K562 (cell line): ENCODE measurements at regions not wholly inside any gene's neighbourhood (a gene's known extent, or its start where the extent isn't known, plus 50 kb on each side); places are given as distances from the start of the nearest gene placed in this dataset.

Experiments
- ATAC-seq: fragments of 200-7000 bp; cut with Tn5 transposase; 3 replicates; pipeline ENCODE4 v1.9.1; 2020; ENCODE audit warnings: moderate library complexity
- BruUV-seq: library from RNA; stranded (reverse); fragments of 400-500 nt; replicated peaks from 2 replicates; lab custom pipeline; 2021; lab: Mats Ljungman, UMichigan
- CTCF ChIA-PET: fragments of 300-600 bp; formaldehyde crosslinking; extraction: SDS; loops from one replicate; lab custom pipeline; 2021; ENCODE audit warnings: low intra/inter-chr PET ratio; lab: Yijun Ruan, JAX
- POLR2A ChIA-PET: fragments of 300-600, 350-650 bp; sonication (Branson Sonifier 250); formaldehyde crosslinking; extraction: SDS; loops from one replicate; lab custom pipeline; 2021; ENCODE audit warnings: antibody characterized with exemption, inconsistent platforms; lab: Yijun Ruan, JAX
- DNase-seq, 4 experiments: peaks; one replicate each; pipeline versions ENCODE4 v3.0.0 to v3.0.0-alpha.2; 2011 to 2018; ENCODE audit warnings: low spot score in 3 of 4, mixed read lengths in 3 of 4; ENCODE audit errors: extremely low read depth in 1 of 4
- FAIRE-seq: peaks from 2 replicates; lab custom pipeline; 2011; peaks lifted over from hg19 to GRCh38; lab: Jason Lieb, UNC
- H2AFZ ChIP-seq: 2 replicates; pipeline ENCODE4 v1.6.0; 2011; ENCODE audit warnings: low read depth, low read length, control low read depth, inconsistent platforms
- H3K27ac ChIP-seq: fragments of 200-600 bp; 3 replicates; pipeline ENCODE4 v1.8.0; 2011; ENCODE audit warnings: low read depth, mild to moderate bottlenecking, control low read depth, inconsistent platforms, low read length, moderate library complexity, mixed read lengths; ENCODE audit errors: extremely low read depth
- H3K27me3 ChIP-seq, 2 experiments: fragments of 300-600 bp in 1 of 2; 2 replicates in 1 of 2; 3 replicates in 1 of 2; pipeline versions ENCODE4 v1.6.0 to v1.8.0; 2011; ENCODE audit warnings: inconsistent platforms in 2 of 2, low read length in 2 of 2, mild to moderate bottlenecking in 1 of 2, mixed read lengths in 1 of 2, moderate library complexity in 1 of 2; ENCODE audit not compliant: control insufficient read depth in 2 of 2, insufficient read depth in 2 of 2
- H3K36me3 ChIP-seq: fragments of 300-600 bp; 3 replicates; pipeline ENCODE4 v1.8.0; 2011; ENCODE audit warnings: mild to moderate bottlenecking, low read length, inconsistent platforms; ENCODE audit not compliant: control insufficient read depth, insufficient read depth
- H3K4me1 ChIP-seq, 2 experiments: fragments of 200-600 bp in 1 of 2; replicated peaks in 1 of 2; 2 replicates in 1 of 2; 3 replicates in 1 of 2; pipeline versions ENCODE4 v1.5.1 to v1.8.0; 2011; ENCODE audit warnings: inconsistent platforms in 2 of 2, low read length in 2 of 2, mild to moderate bottlenecking in 1 of 2, mixed read lengths in 1 of 2, moderate library complexity in 1 of 2; ENCODE audit not compliant: control insufficient read depth in 2 of 2, insufficient read depth in 2 of 2
- H3K4me2 ChIP-seq: 2 replicates; pipeline ENCODE4 v1.6.1; 2011; ENCODE audit warnings: low read length, control low read depth, inconsistent platforms, mixed read lengths; ENCODE audit not compliant: insufficient read depth
- H3K4me3 ChIP-seq: fragments of 200-600 bp; sonication (generic), shearing (Covaris generic); 2 replicates; pipeline ENCODE4 v1.5.1; 2016; ENCODE audit warnings: control low read depth, inconsistent platforms
- H3K79me2 ChIP-seq: fragments of 200-600 bp; 3 replicates; pipeline ENCODE4 v1.8.0; 2011; ENCODE audit warnings: low read length, inconsistent platforms; ENCODE audit not compliant: control insufficient read depth, insufficient read depth
- H3K9ac ChIP-seq, 2 experiments: 2 replicates each; pipeline versions ENCODE4 v1.6.0 to v1.6.1; 2011; ENCODE audit warnings: low read depth in 2 of 2, low read length in 2 of 2, control low read depth in 1 of 2, inconsistent platforms in 1 of 2, mild to moderate bottlenecking in 1 of 2, mixed read lengths in 1 of 2; ENCODE audit not compliant: insufficient read depth in 1 of 2
- H3K9me1 ChIP-seq: one replicate; pipeline ENCODE4 v1.6.0; 2011; ENCODE audit warnings: inconsistent platforms, mild to moderate bottlenecking, low read length, moderate library complexity; ENCODE audit not compliant: control insufficient read depth, insufficient read depth
- H3K9me3 ChIP-seq: replicated peaks from 2 replicates; pipeline ENCODE4 v1.5.1; 2011; ENCODE audit warnings: low read depth, low read length, inconsistent platforms; ENCODE audit not compliant: control insufficient read depth, insufficient read depth
- H4K20me1 ChIP-seq: replicated peaks from 2 replicates; pipeline ENCODE4 v1.6.1; 2011; ENCODE audit warnings: low read length, inconsistent platforms, mixed read lengths; ENCODE audit not compliant: control insufficient read depth, insufficient read depth
- BCL6 ChIP-seq: fragments of 250-450 bp; sonication (Bioruptor Pico); IDR thresholded peaks from 2 replicates; pipeline ENCODE4 v1.4.0; 2020
- DIDO1 ChIP-seq: fragments of 450-650 bp; IDR thresholded peaks from 2 replicates; pipeline ENCODE4 v1.6.1; 2016; ENCODE audit warnings: low read depth, missing biosample characterization, missing genetic modification characterization
- KLF13 ChIP-seq: fragments of 450-650 bp; IDR thresholded peaks from 2 replicates; pipeline ENCODE4 v1.6.1; 2016; ENCODE audit warnings: missing genetic modification characterization, low read depth, mild to moderate bottlenecking, missing compliant biosample characterization, moderate library complexity, borderline replicate concordance
- LARP7 ChIP-seq: fragments of 450-650 bp; IDR thresholded peaks from 2 replicates; pipeline ENCODE4 v1.6.1; 2016
- MTA1 ChIP-seq: fragments of 450-650 bp; IDR thresholded peaks from 2 replicates; pipeline ENCODE4 v1.6.1; 2017; ENCODE audit warnings: borderline replicate concordance
- PCBP2 ChIP-seq: fragments of 200-400 bp; formaldehyde crosslinking; IDR thresholded peaks from 2 replicates; pipeline ENCODE4 v1.6.1; 2018; ENCODE audit warnings: low read length, low read depth, mild to moderate bottlenecking, moderate library complexity; ENCODE audit not compliant: poor library complexity, severe bottlenecking
- STAG1 ChIP-seq: sonication (generic); formaldehyde crosslinking; IDR thresholded peaks from 2 replicates; pipeline ENCODE4 v1.5.0; 2020; ENCODE audit warnings: missing genetic modification reagents, borderline replicate concordance
- WGBS: fragments of 100-300 bp; shearing (Covaris generic); methylation state at CpG from one replicate; pipeline ENCODE4 v1.1.6; 2016; ENCODE audit warnings: low coverage, mixed read lengths; ENCODE audit not compliant: insufficient coverage; ENCODE audit errors: missing lambda C conversion rate; 5-methylcytosine and 5-hydroxymethylcytosine counted together
- in situ Hi-C: fragments of 300-500 bp; cut with MboI; formaldehyde crosslinking; loops from 4 replicates; pipeline ENCODE4 v1.15.0; 2018; ENCODE audit warnings: inconsistent platforms, mixed read lengths
- intact Hi-C: fragments of 100-400 bp; cut with micrococcal nuclease; formaldehyde crosslinking; loops from 2 replicates; pipeline ENCODE4 v1.14.2; 2022
- TF ChIP-seq, protein P1 (sequence below), 3 experiments: IDR thresholded peaks in 2 of 3; conservative IDR thresholded peaks in 1 of 3; 2 replicates each; pipeline ENCODE4 v1.5.1; 2011 to 2012; ENCODE audit warnings: low read length in 3 of 3, mild to moderate bottlenecking in 3 of 3, control low read depth in 2 of 3, improper control_type of control experiment in 1 of 3, inconsistent platforms in 1 of 3, low read depth in 1 of 3, mixed read lengths in 1 of 3, moderate library complexity in 1 of 3; ENCODE audit not compliant: insufficient read depth in 2 of 3
- TF ChIP-seq, protein P2 (sequence below): fragments of 450-650 bp; IDR thresholded peaks from 2 replicates; pipeline ENCODE4 v1.6.1; 2016; ENCODE audit warnings: borderline replicate concordance

DNA sequence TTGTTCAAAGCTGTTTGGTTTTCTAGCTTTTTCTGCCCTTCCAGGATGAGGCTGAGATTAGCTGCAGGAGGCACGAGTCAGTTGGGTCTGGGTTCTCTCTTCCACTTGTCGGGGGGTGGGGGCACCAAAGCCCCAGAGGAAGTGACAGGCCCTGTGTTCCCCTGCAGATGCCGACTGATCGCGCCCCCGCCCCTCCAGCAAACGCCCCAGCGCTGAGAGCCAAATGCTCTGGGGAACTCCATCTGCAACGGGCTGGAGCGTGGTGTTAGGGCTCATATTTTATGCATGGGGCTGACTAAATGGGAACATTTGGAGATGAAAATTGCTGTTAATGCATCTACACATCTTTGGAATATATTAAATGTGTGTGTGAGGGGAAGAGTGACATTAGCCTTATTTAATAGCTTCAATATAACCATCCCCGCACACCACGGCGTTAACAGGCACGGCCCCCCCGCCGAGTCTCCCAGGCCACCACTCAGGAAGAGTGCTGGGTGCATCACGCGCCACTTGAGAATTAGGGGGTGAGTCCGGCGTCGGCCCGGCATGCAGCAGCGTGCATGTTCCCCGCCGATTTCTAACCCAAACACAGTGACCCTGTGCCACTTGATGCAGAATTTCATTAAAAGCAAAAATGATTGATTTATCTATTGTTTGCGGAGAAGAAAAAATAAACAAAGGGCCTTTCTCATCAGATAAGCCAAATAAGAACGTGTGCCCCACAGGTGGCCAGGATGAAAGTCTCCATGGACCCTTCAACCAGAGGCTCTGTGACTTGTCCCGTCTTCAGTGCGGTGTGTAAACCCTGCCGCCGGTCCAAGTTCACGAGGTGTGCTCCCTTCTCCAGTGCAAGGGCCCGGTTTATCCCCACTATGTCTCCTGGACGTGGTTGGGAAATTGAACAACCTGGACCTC, 165.0 kb upstream of the RTL1 start (continued):
- TF ChIP-seq, protein P1, sequence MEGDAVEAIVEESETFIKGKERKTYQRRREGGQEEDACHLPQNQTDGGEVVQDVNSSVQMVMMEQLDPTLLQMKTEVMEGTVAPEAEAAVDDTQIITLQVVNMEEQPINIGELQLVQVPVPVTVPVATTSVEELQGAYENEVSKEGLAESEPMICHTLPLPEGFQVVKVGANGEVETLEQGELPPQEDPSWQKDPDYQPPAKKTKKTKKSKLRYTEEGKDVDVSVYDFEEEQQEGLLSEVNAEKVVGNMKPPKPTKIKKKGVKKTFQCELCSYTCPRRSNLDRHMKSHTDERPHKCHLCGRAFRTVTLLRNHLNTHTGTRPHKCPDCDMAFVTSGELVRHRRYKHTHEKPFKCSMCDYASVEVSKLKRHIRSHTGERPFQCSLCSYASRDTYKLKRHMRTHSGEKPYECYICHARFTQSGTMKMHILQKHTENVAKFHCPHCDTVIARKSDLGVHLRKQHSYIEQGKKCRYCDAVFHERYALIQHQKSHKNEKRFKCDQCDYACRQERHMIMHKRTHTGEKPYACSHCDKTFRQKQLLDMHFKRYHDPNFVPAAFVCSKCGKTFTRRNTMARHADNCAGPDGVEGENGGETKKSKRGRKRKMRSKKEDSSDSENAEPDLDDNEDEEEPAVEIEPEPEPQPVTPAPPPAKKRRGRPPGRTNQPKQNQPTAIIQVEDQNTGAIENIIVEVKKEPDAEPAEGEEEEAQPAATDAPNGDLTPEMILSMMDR (IDR thresholded peaks at IDR 0.05 in 2 of 3, conservative IDR thresholded peaks at IDR 0.05 in 1 of 3; ENCODE audit: insufficient read depth in 2 of 3, low read depth in 1 of 3, low read length in 3 of 3) = no peak
- no peak for TF ChIP-seq MTA1
- no peak for TF ChIP-seq DIDO1 (tag)

DNA sequence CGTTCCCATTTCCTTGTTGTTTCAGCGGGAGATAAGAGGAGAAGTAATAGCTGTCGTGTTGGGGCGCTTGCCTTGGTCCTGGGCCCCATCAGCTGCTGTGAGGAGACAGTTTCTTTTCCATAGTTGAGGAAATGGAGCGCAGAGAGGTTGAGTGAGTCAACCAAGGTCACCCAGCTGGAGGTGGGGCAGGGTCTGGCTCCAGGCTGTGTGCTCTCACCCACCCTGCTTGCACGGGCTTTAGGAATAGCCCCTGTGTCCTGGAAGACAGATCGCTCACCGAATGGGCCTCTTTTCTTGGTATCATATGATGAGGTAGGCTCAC, 165.7 kb upstream of the RTL1 start:
- no peak for FAIRE-seq
- ATAC-seq = no peak
- H3K79me2 ChIP-seq = no peaks in the 10 kb centered on the region
- no peak overlapping the region for H2AFZ ChIP-seq
- no peak overlapping the region for H3K9ac ChIP-seq
- H3K9me1 ChIP-seq = no peaks in the 10 kb centered on the region
- H3K27ac ChIP-seq = no peak overlapping the region
- peaks cover 0 to 42% of the 10 kb centered on the region in 2 experiments; a peak in 2 of 5 replicates for H3K27me3 ChIP-seq
- H3K4me3 ChIP-seq = no peak overlapping the region
- 8% methylated on average over 6 of the region's 8 CpGs for whole genome bisulfite sequencing
- no peaks in the 10 kb centered on the region; the same call in 1 of the 2 replicates for H4K20me1 ChIP-seq
- H3K36me3 ChIP-seq = no peaks in the 10 kb centered on the region
- H3K9me3 ChIP-seq = no peaks in the 10 kb centered on the region
- DNase-seq = no peak
- CTCF ChIA-PET = no interaction called here
- TF ChIP-seq STAG1 (CRISPR knock-in tag) (no peak), LARP7 (no peak), PCBP2 (no peak), BCL6 (CRISPR knock-in tag) (no peak), KLF13 (tag) (no peak)
- TF ChIP-seq, protein P2, sequence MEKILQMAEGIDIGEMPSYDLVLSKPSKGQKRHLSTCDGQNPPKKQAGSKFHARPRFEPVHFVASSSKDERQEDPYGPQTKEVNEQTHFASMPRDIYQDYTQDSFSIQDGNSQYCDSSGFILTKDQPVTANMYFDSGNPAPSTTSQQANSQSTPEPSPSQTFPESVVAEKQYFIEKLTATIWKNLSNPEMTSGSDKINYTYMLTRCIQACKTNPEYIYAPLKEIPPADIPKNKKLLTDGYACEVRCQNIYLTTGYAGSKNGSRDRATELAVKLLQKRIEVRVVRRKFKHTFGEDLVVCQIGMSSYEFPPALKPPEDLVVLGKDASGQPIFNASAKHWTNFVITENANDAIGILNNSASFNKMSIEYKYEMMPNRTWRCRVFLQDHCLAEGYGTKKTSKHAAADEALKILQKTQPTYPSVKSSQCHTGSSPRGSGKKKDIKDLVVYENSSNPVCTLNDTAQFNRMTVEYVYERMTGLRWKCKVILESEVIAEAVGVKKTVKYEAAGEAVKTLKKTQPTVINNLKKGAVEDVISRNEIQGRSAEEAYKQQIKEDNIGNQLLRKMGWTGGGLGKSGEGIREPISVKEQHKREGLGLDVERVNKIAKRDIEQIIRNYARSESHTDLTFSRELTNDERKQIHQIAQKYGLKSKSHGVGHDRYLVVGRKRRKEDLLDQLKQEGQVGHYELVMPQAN = no peak
- no TSS peak for BruUV-seq
- peaks cover 0 to 8% of the 10 kb centered on the region in 2 experiments; a peak in 2 of 5 replicates for H3K4me1 ChIP-seq
- in situ Hi-C loops (no loop called here), intact Hi-C loops (no loop called here)
- no peak overlapping the region for H3K4me2 ChIP-seq
- POLR2A ChIA-PET = no interaction called here
